ENCODE measurements at regions not wholly inside any gene's neighbourhood (a gene's known extent, or its start where the extent isn't known, plus 50 kb on each side); places are given as distances from the start of the nearest gene placed in this dataset.
"Not testable (repeated sequence)": the region's sequence is repeated elsewhere in the genome, so short reads cannot be mapped to it uniquely, and the experiment has no call there.

DNA sequence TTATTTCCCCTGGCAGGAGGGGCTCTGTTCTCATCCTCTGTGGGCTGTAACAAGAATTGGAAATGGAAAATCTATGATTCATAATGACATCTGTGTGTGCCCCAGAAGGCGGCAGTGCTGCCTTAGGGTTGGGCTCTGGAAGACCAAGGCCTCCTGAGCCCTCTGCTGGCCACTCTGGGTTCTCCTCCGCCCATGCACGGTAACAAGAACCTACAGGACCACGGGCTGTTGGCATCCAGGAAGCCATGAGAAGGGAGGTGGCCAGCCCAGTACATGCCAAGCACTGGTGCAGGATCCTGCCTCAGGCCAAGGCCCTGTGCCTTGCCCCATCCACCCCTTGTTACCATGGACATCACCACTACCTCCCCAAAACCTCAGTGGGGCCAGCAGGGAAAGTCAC, 454.2 kb downstream of the TP53TG3F start:
- not testable (repeated sequence) for H3K4me3 ChIP-seq (ENCODE audit: low read length); H3K9me3 ChIP-seq (ENCODE audit: low read depth, low read length); H3K4me1 ChIP-seq (ENCODE audit: insufficient read depth, low read length); H3K27me3 ChIP-seq (ENCODE audit: insufficient read depth, low read length)

DNA sequence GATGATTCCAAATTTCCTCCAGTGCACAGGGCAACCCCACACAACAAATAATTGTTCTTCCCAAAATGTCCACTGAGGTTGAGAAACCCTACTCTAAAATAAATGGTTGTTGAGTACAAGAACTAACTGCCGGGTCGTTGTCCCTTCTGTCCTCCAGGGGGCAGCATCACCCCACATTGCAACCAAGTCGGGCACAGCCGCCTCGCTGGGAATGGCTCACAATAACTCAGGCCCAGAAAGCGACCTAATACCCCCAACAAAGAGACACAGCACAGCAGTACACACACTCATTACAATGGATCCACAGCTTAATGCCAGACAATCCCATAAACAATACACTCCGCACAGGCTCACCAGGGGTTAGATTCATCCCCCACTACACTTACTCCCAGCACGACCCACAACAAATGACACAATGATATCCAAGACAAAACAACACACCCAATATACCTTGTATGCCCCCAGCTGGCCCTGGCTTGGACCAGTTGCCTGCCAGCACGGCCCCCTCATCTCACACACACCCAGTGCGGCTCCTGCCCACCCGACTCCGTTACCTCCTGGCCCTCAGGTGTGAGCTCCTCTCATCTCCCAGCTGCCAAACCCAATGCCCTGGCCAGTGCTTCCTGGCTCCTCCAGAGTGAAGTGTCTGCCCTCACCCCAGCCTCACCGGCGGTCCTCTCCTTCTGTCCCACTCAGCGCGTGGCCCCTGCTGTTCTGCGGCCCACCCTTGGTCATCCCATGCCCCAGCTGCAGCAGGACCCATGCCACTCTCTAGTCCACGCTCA, 461.5 kb downstream of the TP53TG3F start:
- H3K4me1 ChIP-seq (ENCODE audit: insufficient read depth, low read length); H3K9me3 ChIP-seq (ENCODE audit: low read depth, low read length); H3K4me3 ChIP-seq (ENCODE audit: low read length); H3K27me3 ChIP-seq (ENCODE audit: insufficient read depth, low read length): not testable (repeated sequence)

- not testable (repeated sequence) for H3K4me3 ChIP-seq (ENCODE audit: low read length); H3K4me1 ChIP-seq (ENCODE audit: insufficient read depth, low read length); H3K27me3 ChIP-seq (ENCODE audit: insufficient read depth, low read length); H3K9me3 ChIP-seq (ENCODE audit: low read depth, low read length)
Measured at GRCh38 chr16:33922914-33923313, 463.5 kb downstream of the TP53TG3F start.

- H3K4me3 ChIP-seq (ENCODE audit: low read length); H3K27me3 ChIP-seq (ENCODE audit: insufficient read depth, low read length); H3K9me3 ChIP-seq (ENCODE audit: low read depth, low read length): not testable (repeated sequence)
Measured at GRCh38 chr16:33928026-33928425, 468.6 kb downstream of the TP53TG3F start.

GRCh38 chr16:33932191-33932590, 472.8 kb downstream of the TP53TG3F start:
- not testable (repeated sequence) for H3K9me3 ChIP-seq (ENCODE audit: low read depth, low read length); H3K27me3 ChIP-seq (ENCODE audit: insufficient read depth, low read length); H3K4me3 ChIP-seq (ENCODE audit: low read length); H3K4me1 ChIP-seq (ENCODE audit: insufficient read depth, low read length)

More at GRCh38 chr16:33928026-33928425, 468.6 kb downstream of the TP53TG3F start:
- H3K4me1 ChIP-seq (ENCODE audit: insufficient read depth, low read length) = not testable (repeated sequence)

GRCh38 chr16:33933039-33933438, 473.6 kb downstream of the TP53TG3F start:
- H3K4me3 ChIP-seq (ENCODE audit: low read length); H3K27me3 ChIP-seq (ENCODE audit: insufficient read depth, low read length); H3K9me3 ChIP-seq (ENCODE audit: low read depth, low read length); H3K4me1 ChIP-seq (ENCODE audit: insufficient read depth, low read length): not testable (repeated sequence)

DNA sequence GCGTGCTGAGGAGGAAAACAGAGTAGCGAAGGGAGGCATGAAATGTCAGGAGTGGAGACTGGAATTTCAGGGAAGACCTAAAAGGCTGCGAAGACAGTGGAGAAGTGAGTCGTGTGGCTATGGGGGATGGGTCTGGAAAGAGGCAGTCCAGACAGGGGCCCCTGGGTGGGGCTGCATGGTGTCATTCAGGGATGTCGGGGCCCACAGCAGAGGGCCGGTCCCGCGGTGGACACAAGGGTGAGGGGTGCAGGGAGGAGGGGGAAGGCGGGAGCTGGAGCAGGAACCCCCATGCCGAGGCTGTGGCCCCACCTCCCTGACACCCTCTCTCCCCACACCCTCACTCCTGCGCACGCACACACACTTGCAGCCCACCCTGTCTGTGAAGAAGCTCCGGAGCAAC, 476.4 kb downstream of the TP53TG3F start:
- not testable (repeated sequence) for H3K27me3 ChIP-seq (ENCODE audit: insufficient read depth, low read length); H3K4me3 ChIP-seq (ENCODE audit: low read length); H3K9me3 ChIP-seq (ENCODE audit: low read depth, low read length); H3K4me1 ChIP-seq (ENCODE audit: insufficient read depth, low read length)

GRCh38 chr16:33938097-33938496, 478.7 kb downstream of the TP53TG3F start:
- H3K4me3 ChIP-seq (ENCODE audit: low read length); H3K9me3 ChIP-seq (ENCODE audit: low read depth, low read length); H3K4me1 ChIP-seq (ENCODE audit: insufficient read depth, low read length); H3K27me3 ChIP-seq (ENCODE audit: insufficient read depth, low read length): not testable (repeated sequence)

DNA sequence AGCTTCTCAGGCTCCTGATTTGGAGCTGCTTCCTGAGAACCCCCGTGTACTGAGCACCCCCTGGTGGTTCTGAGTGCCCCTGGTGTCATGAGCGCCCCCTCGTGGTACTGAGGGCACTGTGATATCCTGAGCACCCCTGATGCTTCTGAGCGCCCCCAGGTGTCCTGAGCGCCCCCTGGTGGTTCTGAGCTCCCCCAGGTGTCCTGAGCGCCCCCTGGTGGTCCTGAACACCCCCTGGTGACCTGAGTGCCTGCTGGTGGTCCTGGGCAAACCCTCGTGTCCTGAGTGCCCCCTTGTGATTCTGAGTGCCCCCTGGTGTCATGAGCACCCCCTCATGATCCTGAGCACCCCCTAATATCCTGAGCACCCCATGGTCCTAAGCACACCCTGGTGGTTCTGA, 502.1 kb downstream of the TP53TG3F start:
- H3K4me1 ChIP-seq (ENCODE audit: insufficient read depth, low read length); H3K4me3 ChIP-seq (ENCODE audit: low read length); H3K9me3 ChIP-seq (ENCODE audit: low read depth, low read length); H3K27me3 ChIP-seq (ENCODE audit: insufficient read depth, low read length): not testable (repeated sequence)

DNA sequence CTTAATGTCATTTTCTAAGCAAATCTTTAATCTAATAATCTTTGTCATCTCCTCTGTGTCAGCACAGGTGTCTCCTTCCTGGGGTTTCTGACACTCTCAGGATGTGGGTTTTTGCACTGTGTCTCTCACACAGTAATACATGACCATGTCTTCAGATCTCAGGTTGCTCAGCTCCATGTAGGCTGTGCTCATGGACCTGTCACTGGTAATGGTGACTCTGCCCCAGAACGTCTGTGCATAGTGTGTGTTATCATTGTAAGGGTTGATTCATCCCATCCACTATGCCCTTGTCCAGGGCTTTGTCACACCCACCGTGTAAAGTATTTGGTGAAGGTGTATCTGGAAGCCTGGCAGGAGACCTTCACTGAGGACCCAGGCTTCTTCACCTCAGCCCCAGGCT, 506.1 kb downstream of the TP53TG3F start:
- H3K9me3 ChIP-seq (ENCODE audit: low read depth, low read length); H3K4me3 ChIP-seq (ENCODE audit: low read length); H3K4me1 ChIP-seq (ENCODE audit: insufficient read depth, low read length); H3K27me3 ChIP-seq (ENCODE audit: insufficient read depth, low read length): not testable (repeated sequence)

GRCh38 chr16:33966855-33967254, 507.4 kb downstream of the TP53TG3F start:
- H3K4me1 ChIP-seq (ENCODE audit: insufficient read depth, low read length); H3K9me3 ChIP-seq (ENCODE audit: low read depth, low read length); H3K27me3 ChIP-seq (ENCODE audit: insufficient read depth, low read length); H3K4me3 ChIP-seq (ENCODE audit: low read length): not testable (repeated sequence)

DNA sequence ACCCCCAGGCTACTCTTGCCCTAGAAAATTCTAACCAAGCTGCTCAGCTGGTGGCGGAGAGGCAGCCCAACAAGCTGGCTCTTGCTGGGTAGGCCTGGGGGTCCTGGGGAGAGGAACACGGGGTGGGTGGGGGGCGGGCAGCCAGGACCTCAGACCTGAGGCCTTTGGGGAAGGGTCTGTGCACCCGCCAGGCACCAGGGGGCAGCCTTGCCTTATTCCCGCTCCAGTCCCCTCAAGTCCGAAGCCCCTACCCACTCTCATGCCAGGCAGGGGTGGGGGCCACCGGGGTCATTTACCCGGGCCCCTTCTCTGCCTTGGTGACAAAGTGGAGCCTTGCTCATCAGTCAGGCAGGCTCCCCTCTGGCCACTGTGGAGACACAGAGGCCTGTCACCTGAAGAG, 515.1 kb downstream of the TP53TG3F start:
- not testable (repeated sequence) for H3K4me1 ChIP-seq (ENCODE audit: insufficient read depth, low read length); H3K27me3 ChIP-seq (ENCODE audit: insufficient read depth, low read length); H3K9me3 ChIP-seq (ENCODE audit: low read depth, low read length); H3K4me3 ChIP-seq (ENCODE audit: low read length)

DNA sequence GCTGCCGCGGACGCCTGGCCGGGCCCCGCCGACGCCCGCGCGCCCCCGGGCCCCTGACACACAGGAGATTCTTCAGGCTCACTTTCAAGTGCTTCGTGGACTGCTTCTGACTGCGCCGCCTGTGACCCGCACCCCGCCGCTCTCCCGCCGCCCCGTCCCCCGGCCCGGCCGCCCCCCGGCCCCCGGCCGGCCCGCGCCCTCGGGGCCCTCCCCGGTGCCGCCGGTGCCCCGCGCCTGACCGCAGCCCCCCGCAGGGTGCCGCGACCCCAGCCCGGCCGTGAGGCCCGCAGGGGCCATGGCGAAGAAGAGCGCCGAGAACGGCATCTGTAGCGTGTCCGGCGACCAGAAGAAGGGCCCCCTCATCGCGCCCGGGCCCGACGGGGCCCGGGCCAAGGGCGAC, 516.3 kb downstream of the TP53TG3F start:
- H3K4me1 ChIP-seq (ENCODE audit: insufficient read depth, low read length); H3K4me3 ChIP-seq (ENCODE audit: low read length); H3K9me3 ChIP-seq (ENCODE audit: low read depth, low read length); H3K27me3 ChIP-seq (ENCODE audit: insufficient read depth, low read length): not testable (repeated sequence)

- not testable (repeated sequence) for H3K27me3 ChIP-seq (ENCODE audit: insufficient read depth, low read length); H3K4me3 ChIP-seq (ENCODE audit: low read length); H3K9me3 ChIP-seq (ENCODE audit: low read depth, low read length); H3K4me1 ChIP-seq (ENCODE audit: insufficient read depth, low read length)
Measured at GRCh38 chr16:33976521-33976920, 517.1 kb downstream of the TP53TG3F start.

- H3K4me3 ChIP-seq (ENCODE audit: low read length); H3K9me3 ChIP-seq (ENCODE audit: low read depth, low read length); H3K4me1 ChIP-seq (ENCODE audit: insufficient read depth, low read length): not testable (repeated sequence)
Measured at GRCh38 chr16:33978784-33979183, 519.4 kb downstream of the TP53TG3F start.

GRCh38 chr16:33979613-33980012, 520.2 kb downstream of the TP53TG3F start:
- not testable (repeated sequence) for H3K4me1 ChIP-seq (ENCODE audit: insufficient read depth, low read length); H3K9me3 ChIP-seq (ENCODE audit: low read depth, low read length); H3K27me3 ChIP-seq (ENCODE audit: insufficient read depth, low read length); H3K4me3 ChIP-seq (ENCODE audit: low read length)

More at GRCh38 chr16:33978784-33979183, 519.4 kb downstream of the TP53TG3F start:
- H3K27me3 ChIP-seq (ENCODE audit: insufficient read depth, low read length) = not testable (repeated sequence)

DNA sequence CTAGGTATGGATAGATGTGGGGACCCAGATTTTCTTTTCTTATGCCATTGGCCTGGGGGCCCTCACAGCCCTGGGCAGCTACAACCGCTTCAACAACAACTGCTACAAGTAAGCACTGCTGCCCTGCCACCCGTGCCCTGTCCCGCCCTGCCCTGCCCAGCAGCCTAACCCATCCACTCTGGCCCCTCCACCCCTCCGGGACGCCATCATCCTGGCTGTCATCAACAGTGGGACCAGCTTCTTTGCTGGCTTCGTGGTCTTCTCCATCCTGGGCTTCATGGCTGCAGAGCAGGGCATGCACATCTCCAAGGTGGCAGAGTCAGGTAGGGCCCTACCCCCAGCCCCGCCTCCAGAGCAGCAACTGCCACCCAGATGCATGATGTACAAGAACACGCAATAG, 521.3 kb downstream of the TP53TG3F start:
- not testable (repeated sequence) for H3K27me3 ChIP-seq (ENCODE audit: insufficient read depth, low read length); H3K4me3 ChIP-seq (ENCODE audit: low read length); H3K4me1 ChIP-seq (ENCODE audit: insufficient read depth, low read length); H3K9me3 ChIP-seq (ENCODE audit: low read depth, low read length)
